ENCODE measurements at regions not wholly inside any gene's neighbourhood (a gene's known extent, or its start where the extent isn't known, plus 50 kb on each side); places are given as distances from the start of the nearest gene placed in this dataset.
"Not testable (repeated sequence)": the region's sequence is repeated elsewhere in the genome, so short reads cannot be mapped to it uniquely, and the experiment has no call there.

- Histone ChIP-seq H3K27me3 (ENCODE audit: insufficient read depth, poor library complexity, severe bottlenecking) (no peaks in the 10 kb centered on the region), H3K4me3 (replicated peaks; ENCODE audit: insufficient read depth, low read length) (no peak overlapping the region), H3K27ac (replicated peaks) (no peak overlapping the region)
- TF ChIP-seq GABPA (IDR thresholded peaks at IDR 0.05; ENCODE audit: low read depth) (no peak), POLR2AphosphoS5 (IDR thresholded peaks at IDR 0.05; ENCODE audit: low read depth) (no peak), SPI1 (IDR thresholded peaks at IDR 0.05; ENCODE audit: borderline replicate concordance, low read depth) (no peak)
- TF ChIP-seq, protein P1, sequence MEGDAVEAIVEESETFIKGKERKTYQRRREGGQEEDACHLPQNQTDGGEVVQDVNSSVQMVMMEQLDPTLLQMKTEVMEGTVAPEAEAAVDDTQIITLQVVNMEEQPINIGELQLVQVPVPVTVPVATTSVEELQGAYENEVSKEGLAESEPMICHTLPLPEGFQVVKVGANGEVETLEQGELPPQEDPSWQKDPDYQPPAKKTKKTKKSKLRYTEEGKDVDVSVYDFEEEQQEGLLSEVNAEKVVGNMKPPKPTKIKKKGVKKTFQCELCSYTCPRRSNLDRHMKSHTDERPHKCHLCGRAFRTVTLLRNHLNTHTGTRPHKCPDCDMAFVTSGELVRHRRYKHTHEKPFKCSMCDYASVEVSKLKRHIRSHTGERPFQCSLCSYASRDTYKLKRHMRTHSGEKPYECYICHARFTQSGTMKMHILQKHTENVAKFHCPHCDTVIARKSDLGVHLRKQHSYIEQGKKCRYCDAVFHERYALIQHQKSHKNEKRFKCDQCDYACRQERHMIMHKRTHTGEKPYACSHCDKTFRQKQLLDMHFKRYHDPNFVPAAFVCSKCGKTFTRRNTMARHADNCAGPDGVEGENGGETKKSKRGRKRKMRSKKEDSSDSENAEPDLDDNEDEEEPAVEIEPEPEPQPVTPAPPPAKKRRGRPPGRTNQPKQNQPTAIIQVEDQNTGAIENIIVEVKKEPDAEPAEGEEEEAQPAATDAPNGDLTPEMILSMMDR (IDR thresholded peaks at IDR 0.05; ENCODE audit: insufficient read depth, low read length), result no peak
- TF ChIP-seq, protein P2, sequence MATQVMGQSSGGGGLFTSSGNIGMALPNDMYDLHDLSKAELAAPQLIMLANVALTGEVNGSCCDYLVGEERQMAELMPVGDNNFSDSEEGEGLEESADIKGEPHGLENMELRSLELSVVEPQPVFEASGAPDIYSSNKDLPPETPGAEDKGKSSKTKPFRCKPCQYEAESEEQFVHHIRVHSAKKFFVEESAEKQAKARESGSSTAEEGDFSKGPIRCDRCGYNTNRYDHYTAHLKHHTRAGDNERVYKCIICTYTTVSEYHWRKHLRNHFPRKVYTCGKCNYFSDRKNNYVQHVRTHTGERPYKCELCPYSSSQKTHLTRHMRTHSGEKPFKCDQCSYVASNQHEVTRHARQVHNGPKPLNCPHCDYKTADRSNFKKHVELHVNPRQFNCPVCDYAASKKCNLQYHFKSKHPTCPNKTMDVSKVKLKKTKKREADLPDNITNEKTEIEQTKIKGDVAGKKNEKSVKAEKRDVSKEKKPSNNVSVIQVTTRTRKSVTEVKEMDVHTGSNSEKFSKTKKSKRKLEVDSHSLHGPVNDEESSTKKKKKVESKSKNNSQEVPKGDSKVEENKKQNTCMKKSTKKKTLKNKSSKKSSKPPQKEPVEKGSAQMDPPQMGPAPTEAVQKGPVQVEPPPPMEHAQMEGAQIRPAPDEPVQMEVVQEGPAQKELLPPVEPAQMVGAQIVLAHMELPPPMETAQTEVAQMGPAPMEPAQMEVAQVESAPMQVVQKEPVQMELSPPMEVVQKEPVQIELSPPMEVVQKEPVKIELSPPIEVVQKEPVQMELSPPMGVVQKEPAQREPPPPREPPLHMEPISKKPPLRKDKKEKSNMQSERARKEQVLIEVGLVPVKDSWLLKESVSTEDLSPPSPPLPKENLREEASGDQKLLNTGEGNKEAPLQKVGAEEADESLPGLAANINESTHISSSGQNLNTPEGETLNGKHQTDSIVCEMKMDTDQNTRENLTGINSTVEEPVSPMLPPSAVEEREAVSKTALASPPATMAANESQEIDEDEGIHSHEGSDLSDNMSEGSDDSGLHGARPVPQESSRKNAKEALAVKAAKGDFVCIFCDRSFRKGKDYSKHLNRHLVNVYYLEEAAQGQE (IDR thresholded peaks at IDR 0.05; ENCODE audit: insufficient replicate concordance, low read depth), result no peak
- DNase-seq (ENCODE audit: low read depth in 1 of 2, low spot score in 1 of 2), result no peak
These were observed 109.8 kb upstream of the SGK1 start for GRCh38 chr6:134427721-134428120.

DNA sequence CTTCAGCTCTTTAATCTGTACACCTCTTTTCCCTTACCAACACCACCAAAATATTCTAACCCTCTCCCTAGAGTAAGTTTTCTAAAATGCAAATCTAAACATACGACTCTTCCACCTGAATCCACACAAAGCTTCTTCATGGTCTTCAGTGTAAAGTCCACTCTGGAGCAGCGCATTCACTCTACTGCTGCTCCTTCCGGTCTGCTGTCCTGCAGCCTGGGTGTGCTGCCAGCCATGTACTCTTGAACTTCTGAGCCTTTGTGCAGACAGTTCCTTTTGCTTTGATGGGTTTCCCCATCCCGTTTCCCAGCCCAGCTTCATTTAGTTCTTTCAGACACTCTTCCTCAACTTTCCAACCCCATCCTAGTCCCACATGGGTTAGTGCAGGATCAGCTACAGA is 108.7 kb upstream of the SGK1 start:
- DNase-seq (ENCODE audit: low read depth in 1 of 2, low spot score in 1 of 2), result no peak
- no peaks in the 10 kb centered on the region for H3K27me3 ChIP-seq (ENCODE audit: insufficient read depth, poor library complexity, severe bottlenecking)
- TF ChIP-seq POLR2AphosphoS5 (IDR thresholded peaks at IDR 0.05; ENCODE audit: low read depth) (no peak), SPI1 (IDR thresholded peaks at IDR 0.05; ENCODE audit: borderline replicate concordance, low read depth) (no peak), GABPA (IDR thresholded peaks at IDR 0.05; ENCODE audit: low read depth) (no peak)
- TF ChIP-seq, protein P1 (IDR thresholded peaks at IDR 0.05; ENCODE audit: insufficient read depth, low read length), result no peak
- TF ChIP-seq, protein P2 (IDR thresholded peaks at IDR 0.05; ENCODE audit: insufficient replicate concordance, low read depth), result no peak
- no peak overlapping the region for H3K27ac ChIP-seq (replicated peaks)
- no peak overlapping the region for H3K4me3 ChIP-seq (replicated peaks; ENCODE audit: insufficient read depth, low read length)

DNA sequence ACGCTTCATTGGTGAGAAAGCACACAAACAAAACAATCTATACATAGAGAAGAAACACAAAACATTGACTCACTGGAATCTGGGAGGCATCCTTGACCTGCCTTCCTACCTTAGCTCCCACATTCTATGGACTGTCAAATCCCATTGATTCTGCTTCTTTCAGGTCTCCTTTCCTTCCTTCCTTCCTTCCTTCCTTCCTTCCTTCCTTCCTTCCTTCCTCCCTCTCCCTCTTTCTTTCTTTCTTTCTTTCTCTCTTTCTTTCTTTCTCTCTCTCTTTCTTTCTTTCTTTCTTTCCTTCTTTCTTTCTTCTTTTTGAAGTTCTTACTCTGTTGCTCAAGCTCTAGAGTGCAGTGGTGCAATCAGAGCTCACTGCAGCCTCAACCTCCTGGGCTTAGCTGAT is 108.0 kb upstream of the SGK1 start:
- H3K4me3 ChIP-seq (replicated peaks; ENCODE audit: insufficient read depth, low read length); H3K27me3 ChIP-seq (ENCODE audit: insufficient read depth, poor library complexity, severe bottlenecking); H3K27ac ChIP-seq (replicated peaks); DNase-seq (ENCODE audit: low read depth in 1 of 2, low spot score in 1 of 2): not testable (repeated sequence)

DNA sequence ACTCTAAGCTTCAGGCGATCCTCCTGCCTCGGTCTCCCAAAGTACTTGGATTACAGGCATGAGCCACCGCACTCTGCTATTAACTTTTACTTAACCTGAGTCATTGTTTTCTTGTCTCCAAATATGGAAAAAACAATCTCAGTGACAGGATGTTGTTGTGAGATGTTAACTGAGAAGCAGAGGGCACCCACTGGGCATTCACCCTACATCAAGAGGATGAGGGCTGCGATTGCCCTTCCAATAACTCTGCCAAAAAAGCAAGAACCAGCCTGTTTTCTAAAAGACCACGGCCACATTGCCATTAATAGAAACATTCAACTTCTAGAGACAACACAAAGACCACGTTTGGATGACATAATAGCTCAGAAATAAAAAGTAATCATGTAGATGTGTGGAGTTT is 107.6 kb upstream of the SGK1 start:
- H3K27me3 ChIP-seq (ENCODE audit: insufficient read depth, poor library complexity, severe bottlenecking), result no peaks in the 10 kb centered on the region
- no peak for DNase-seq (ENCODE audit: low read depth in 1 of 2, low spot score in 1 of 2)
- no peak for TF ChIP-seq POLR2AphosphoS5 (IDR thresholded peaks at IDR 0.05; ENCODE audit: low read depth)
- TF ChIP-seq, protein P2 (IDR thresholded peaks at IDR 0.05; ENCODE audit: insufficient replicate concordance, low read depth), result no peak
- TF ChIP-seq SPI1 (IDR thresholded peaks at IDR 0.05; ENCODE audit: borderline replicate concordance, low read depth), result no peak
- TF ChIP-seq, protein P1 (IDR thresholded peaks at IDR 0.05; ENCODE audit: insufficient read depth, low read length), result no peak
- no peak for TF ChIP-seq GABPA (IDR thresholded peaks at IDR 0.05; ENCODE audit: low read depth)
- H3K4me3 ChIP-seq (replicated peaks; ENCODE audit: insufficient read depth, low read length), result no peak overlapping the region
- no peak overlapping the region for H3K27ac ChIP-seq (replicated peaks)

All from HL-60 (cell line).